IMR-90 (cell line): ENCODE measurements at regions not wholly inside any gene's neighbourhood (a gene's known extent, or its start where the extent isn't known, plus 50 kb on each side); places are given as distances from the start of the nearest gene placed in this dataset.

Source experiments
- ATAC-seq: fragments of 200-7000 bp; cut with Tn5 transposase; 2 replicates; pipeline ENCODE4 v1.9.1; 2020; ENCODE audit warnings: low read depth, mild to moderate bottlenecking, moderate library complexity
- BruUV-seq: library from RNA; stranded (reverse); fragments of 400-500 nt; replicated peaks from 2 replicates; lab custom pipeline; 2021; lab: Mats Ljungman, UMichigan
- CTCF ChIA-PET: fragments of 300-600 bp; formaldehyde crosslinking; extraction: SDS; loops from one replicate; lab custom pipeline; 2021; ENCODE audit warnings: antibody characterized with exemption; lab: Yijun Ruan, JAX
- POLR2A ChIA-PET: fragments of 300-600 bp; sonication (Branson Sonifier 250); formaldehyde crosslinking; loops from one replicate; lab custom pipeline; 2022; ENCODE audit warnings: antibody characterized with exemption; ENCODE audit not compliant: unreplicated experiment; lab: Charles Lee
- DNase-seq: peaks from one replicate; pipeline ENCODE4 v3.0.0; 2013
- H2AFZ ChIP-seq: replicated peaks from 2 replicates; pipeline ENCODE3; 2013; ENCODE audit warnings: low read length, mild to moderate bottlenecking; ENCODE audit not compliant: poor library complexity
- H2AK5ac ChIP-seq: 2 replicates; pipeline ENCODE4 v1.6.1; 2013; ENCODE audit warnings: low read depth, low read length, inconsistent platforms
- H2AK9ac ChIP-seq: replicated peaks from 2 replicates; pipeline ENCODE3; 2013; ENCODE audit warnings: mild to moderate bottlenecking, low read depth, low read length, moderate library complexity; ENCODE audit not compliant: poor library complexity
- H2BK120ac ChIP-seq: 2 replicates; pipeline ENCODE4 v1.6.1; 2013; ENCODE audit warnings: low read depth, low read length, inconsistent platforms
- H2BK15ac ChIP-seq: 3 replicates; pipeline ENCODE4 v1.6.1; 2013; ENCODE audit warnings: low read depth, low read length, inconsistent platforms
- H2BK20ac ChIP-seq: 2 replicates; pipeline ENCODE4 v1.6.1; 2013; ENCODE audit warnings: low read depth, mild to moderate bottlenecking, inconsistent platforms, low read length, moderate library complexity
- H2BK5ac ChIP-seq: 2 replicates; pipeline ENCODE4 v1.6.1; 2013; ENCODE audit warnings: mild to moderate bottlenecking, low read depth, low read length, inconsistent platforms; ENCODE audit not compliant: poor library complexity, severe bottlenecking
- H3K14ac ChIP-seq: replicated peaks from 2 replicates; pipeline ENCODE4 v1.6.1; 2013; ENCODE audit warnings: low read depth, low read length, inconsistent platforms
- H3K18ac ChIP-seq: 2 replicates; pipeline ENCODE4 v1.6.1; 2013; ENCODE audit warnings: low read depth, low read length, control low read depth
- H3K23ac ChIP-seq: 2 replicates; pipeline ENCODE4 v1.6.1; 2013; ENCODE audit warnings: low read depth, low read length, inconsistent platforms
- H3K27ac ChIP-seq: 2 replicates; pipeline ENCODE4 v1.5.1; 2013; ENCODE audit warnings: mild to moderate bottlenecking, control low read depth, low read length; ENCODE audit not compliant: insufficient read depth
- H3K27me3 ChIP-seq: 2 replicates; pipeline ENCODE4 v1.6.1; 2013; ENCODE audit warnings: low read length; ENCODE audit not compliant: control insufficient read depth, insufficient read depth
- H3K36me3 ChIP-seq: 2 replicates; pipeline ENCODE4 v1.6.1; 2013; ENCODE audit warnings: low read length, mixed read lengths; ENCODE audit not compliant: control insufficient read depth, insufficient read depth
- H3K4ac ChIP-seq: 2 replicates; pipeline ENCODE4 v1.6.1; 2013; ENCODE audit warnings: low read depth, low read length, inconsistent platforms
- H3K4me1 ChIP-seq: 2 replicates; pipeline ENCODE4 v1.6.1; 2013; ENCODE audit warnings: low read length, mixed read lengths; ENCODE audit not compliant: control insufficient read depth, insufficient read depth
- H3K4me2 ChIP-seq: 2 replicates; pipeline ENCODE4 v1.6.1; 2013; ENCODE audit warnings: low read depth, mild to moderate bottlenecking, control low read depth, low read length, moderate library complexity
- H3K4me3 ChIP-seq: 2 replicates; pipeline ENCODE4 v1.5.1; 2013; ENCODE audit warnings: low read depth, mild to moderate bottlenecking, control low read depth, low read length, moderate library complexity; ENCODE audit not compliant: insufficient read depth
- H3K56ac ChIP-seq: 2 replicates; pipeline ENCODE4 v1.6.1; 2013; ENCODE audit warnings: low read length, inconsistent platforms; ENCODE audit not compliant: insufficient read depth; ENCODE audit errors: extremely low read depth
- H3K79me1 ChIP-seq, 2 experiments: 2 replicates each; pipeline ENCODE4 v1.6.1; 2013; ENCODE audit warnings: low read length in 2 of 2, inconsistent platforms in 1 of 2, low read depth in 1 of 2
- H3K9ac ChIP-seq: 2 replicates; pipeline ENCODE4 v1.6.1; 2013; ENCODE audit warnings: low read depth, low read length, control low read depth
- H3K9me1 ChIP-seq: 2 replicates; pipeline ENCODE4 v1.6.1; 2013; ENCODE audit warnings: low read length, inconsistent platforms; ENCODE audit not compliant: insufficient read depth
- H3K9me3 ChIP-seq: 2 replicates; pipeline ENCODE4 v1.6.1; 2013; ENCODE audit warnings: low read length; ENCODE audit not compliant: control insufficient read depth, insufficient read depth
- H4K20me1 ChIP-seq: 2 replicates; pipeline ENCODE4 v1.6.1; 2013; ENCODE audit warnings: low read length, inconsistent platforms; ENCODE audit not compliant: insufficient read depth
- H4K5ac ChIP-seq: 2 replicates; pipeline ENCODE4 v1.6.1; 2013; ENCODE audit warnings: mild to moderate bottlenecking, low read depth, low read length, control low read depth
- H4K8ac ChIP-seq, 2 experiments: 2 replicates each; pipeline ENCODE4 v1.6.1; 2013; ENCODE audit warnings: low read depth in 2 of 2, low read length in 2 of 2, control low read depth in 1 of 2, inconsistent platforms in 1 of 2
- H4K91ac ChIP-seq: 2 replicates; pipeline ENCODE4 v1.6.1; 2013; ENCODE audit warnings: low read depth, low read length, inconsistent platforms; ENCODE audit not compliant: insufficient read depth
- BHLHE40 ChIP-seq: fragments of 150-350 bp; IDR thresholded peaks from 2 replicates; pipeline ENCODE4 v1.6.1; 2016; ENCODE audit warnings: mild to moderate bottlenecking, low read depth, low read length
- CHD1 ChIP-seq: IDR thresholded peaks from 2 replicates; pipeline ENCODE4 v1.6.1; 2012; ENCODE audit warnings: low read depth, low read length, improper control_type of control experiment
- CTCF ChIP-seq: conservative IDR thresholded peaks from 2 replicates; pipeline ENCODE4 v1.5.1; 2012; ENCODE audit warnings: mild to moderate bottlenecking, low read depth, low read length, improper control_type of control experiment
- FOS ChIP-seq: fragments of 150-350 bp; IDR thresholded peaks from 2 replicates; pipeline ENCODE4 v1.6.1; 2016; ENCODE audit warnings: low read depth, low read length
- MAFK ChIP-seq: IDR thresholded peaks from 2 replicates; pipeline ENCODE4 v1.6.1; 2012; ENCODE audit warnings: low read depth, low read length, improper control_type of control experiment
- MAZ ChIP-seq: IDR thresholded peaks from 2 replicates; pipeline ENCODE4 v1.6.1; 2012; ENCODE audit warnings: low read depth, mild to moderate bottlenecking, low read length, improper control_type of control experiment, moderate library complexity, borderline replicate concordance
- MXI1 ChIP-seq: IDR thresholded peaks from 2 replicates; pipeline ENCODE4 v1.6.1; 2012; ENCODE audit warnings: low read depth, mild to moderate bottlenecking, low read length, moderate library complexity, borderline replicate concordance
- NFE2L2 ChIP-seq: fragments of 150-350 bp; IDR thresholded peaks from 2 replicates; pipeline ENCODE4 v1.6.1; 2016; ENCODE audit warnings: low read depth, mild to moderate bottlenecking, low read length
- POLR2A ChIP-seq: IDR thresholded peaks from 2 replicates; pipeline ENCODE4 v1.6.1; 2012; ENCODE audit warnings: mild to moderate bottlenecking, low read depth, low read length
- RAD21 ChIP-seq: IDR thresholded peaks from 2 replicates; pipeline ENCODE4 v1.6.1; 2012; ENCODE audit warnings: low read length, improper control_type of control experiment
- RFX5 ChIP-seq: IDR thresholded peaks from 2 replicates; pipeline ENCODE4 v1.8.0; 2012; ENCODE audit warnings: low read depth, mild to moderate bottlenecking, low read length, moderate library complexity
- SMC3 ChIP-seq: fragments of 150-350 bp; IDR thresholded peaks from 2 replicates; pipeline ENCODE4 v1.6.1; 2016; ENCODE audit warnings: low read depth, mild to moderate bottlenecking, antibody characterized with exemption, low read length, moderate library complexity
- USF2 ChIP-seq: fragments of 150-350 bp; IDR thresholded peaks from 2 replicates; pipeline ENCODE4 v1.6.1; 2017; ENCODE audit warnings: mild to moderate bottlenecking, antibody characterized with exemption, low read length, low read depth
- WGBS, 2 experiments: methylation state at CpG; one replicate each; pipeline versions ENCODE4 v1.1.5 to v1.1.7; 2013; ENCODE audit warnings: missing lambda C conversion rate in 2 of 2; ENCODE audit not compliant: insufficient read length in 1 of 2; ENCODE audit errors: extremely low coverage in 2 of 2; 5-methylcytosine and 5-hydroxymethylcytosine counted together
- dilution Hi-C: fragments of 300-500 bp; cut with HindIII; formaldehyde crosslinking; loops from one replicate; pipeline ENCODE4 v1.14.3; 2018; ENCODE audit warnings: low sequenced_read_pairs; ENCODE audit not compliant: unreplicated experiment
- in situ Hi-C: fragments of 300-500 bp; cut with MboI; formaldehyde crosslinking; loops from 3 replicates; pipeline ENCODE4 v1.14.3; 2019; ENCODE audit warnings: low sequenced_read_pairs, inconsistent platforms, mixed read lengths
- intact Hi-C: fragments of 100-400 bp; cut with micrococcal nuclease; formaldehyde crosslinking; loops from 2 replicates; pipeline ENCODE4 v1.10.0; 2022

GRCh38 chr2:149715005-149715592 lies 127.5 kb upstream of the MMADHC start:
- H3K36me3 ChIP-seq = no peaks in the 10 kb centered on the region
- no peak overlapping the region for H3K56ac ChIP-seq
- dilution Hi-C loops (no loop called here), in situ Hi-C loops (no loop called here), intact Hi-C loops (loop anchor here (1.0 kb wide), 1 partner anchor 117 kb away; no protein-coding TSS in a partner anchor)
- H4K20me1 ChIP-seq = no peaks in the 10 kb centered on the region
- no peak overlapping the region for H3K18ac ChIP-seq
- no TSS peak for BruUV-seq
- peak overlapping the region; percentile 55 for H2BK120ac ChIP-seq
- ATAC-seq (peak; percentile 80), DNase-seq (peak; percentile 55)
- no peak overlapping the region for H4K5ac ChIP-seq
- H3K27ac ChIP-seq = no peak overlapping the region
- no CpG with 5 or more reads among the region's 3 CpGs for WGBS, 2 experiments
- no peak overlapping the region for H3K4me3 ChIP-seq
- POLR2A ChIA-PET = no interaction called here
- no peak overlapping the region for H2BK5ac ChIP-seq
- H2BK20ac ChIP-seq = peak overlapping the region; percentile 67
- CTCF ChIA-PET = interaction anchor here (0.7 kb wide), 1 partner anchor 759 kb away, joined by 3 read pairs; no protein-coding TSS in a partner anchor
- no peaks in the 10 kb centered on the region for H3K27me3 ChIP-seq
- no peak overlapping the region for H2AFZ ChIP-seq
- TF ChIP-seq SMC3 (peak; percentile 61), RAD21 (peak; percentile 68), USF2 (no peak), FOS (no peak), CHD1 (no peak), MAFK (no peak), CTCF (peak; percentile 64), BHLHE40 (no peak), RFX5 (no peak), POLR2A (no peak), MXI1 (no peak), MAZ (no peak), NFE2L2 (no peak)
- H2AK5ac ChIP-seq = no peak overlapping the region; the same call in 1 of the 2 replicates
- H4K91ac ChIP-seq = peak overlapping the region; percentile 60
- H3K9me1 ChIP-seq = no peaks in the 10 kb centered on the region
- H4K8ac ChIP-seq = no peak overlapping the region
- H3K14ac ChIP-seq = no peak overlapping the region
- H3K79me1 ChIP-seq = no peaks in the 10 kb centered on the region
- H3K4ac ChIP-seq = peak overlapping the region; percentile 79; the same call in 1 of the 2 replicates
- no peak overlapping the region for H3K9ac ChIP-seq
- H3K9me3 ChIP-seq = no peaks in the 10 kb centered on the region
- no peak overlapping the region for H2AK9ac ChIP-seq
- H2BK15ac ChIP-seq = peak overlapping the region; percentile 53; the same call in 1 of the 3 replicates
- H3K4me2 ChIP-seq = no peak overlapping the region
- H3K4me1 ChIP-seq = no peaks in the 10 kb centered on the region; the same call in 1 of the 2 replicates
- no peak overlapping the region for H3K23ac ChIP-seq
